NCI-H1436 treated with DMSO at 0.1 percent for 48 hours (cell line): ENCODE measurements at regions not wholly inside any gene's neighbourhood (a gene's known extent, or its start where the extent isn't known, plus 50 kb on each side); places are given as distances from the start of the nearest gene placed in this dataset.

Experiments
- DNase-seq: peaks from one replicate; lab custom pipeline; 2025; lab: John Stamatoyannopoulos, UW

DNA sequence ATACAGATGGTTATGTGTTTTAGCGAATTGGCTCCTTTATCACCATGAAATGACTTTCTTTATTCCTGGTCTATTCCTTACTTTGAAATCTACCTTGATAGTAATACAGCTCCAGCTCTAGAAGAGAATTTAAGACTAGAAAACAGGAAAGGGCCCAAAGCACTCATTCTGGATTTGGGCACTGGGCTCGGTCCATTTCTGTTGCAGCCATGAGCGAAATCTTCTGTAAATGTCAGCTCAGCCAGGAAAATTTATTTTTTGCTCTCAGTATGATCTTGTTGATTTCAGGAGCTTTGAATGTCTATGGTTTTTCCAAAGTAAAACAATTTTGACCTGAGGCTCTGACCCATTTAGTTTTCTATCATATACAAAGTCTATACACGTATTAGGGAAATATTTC is 104.1 kb downstream of the DIRAS2 start:
- DNase-seq, result no peak

DNA sequence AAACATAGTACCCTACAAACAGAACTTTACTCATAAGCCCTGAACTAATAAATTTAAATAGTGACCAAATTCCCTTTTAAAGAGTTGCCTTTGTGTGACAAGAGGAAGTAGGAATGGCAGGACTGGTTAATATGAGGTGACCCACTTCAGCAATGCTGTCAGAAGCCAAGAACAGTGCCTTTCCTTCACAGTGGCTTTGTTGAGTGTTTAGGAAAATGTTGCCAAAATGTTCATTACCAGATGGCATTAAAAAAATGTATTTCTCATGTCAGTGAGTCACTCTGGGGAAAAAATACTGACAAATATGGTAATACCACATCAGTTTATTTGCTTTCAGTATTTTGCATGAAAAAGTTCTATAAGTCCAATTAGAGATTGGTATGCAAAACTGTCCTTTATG is 103.3 kb downstream of the DIRAS2 start:
- no peak for DNase-seq

DNA sequence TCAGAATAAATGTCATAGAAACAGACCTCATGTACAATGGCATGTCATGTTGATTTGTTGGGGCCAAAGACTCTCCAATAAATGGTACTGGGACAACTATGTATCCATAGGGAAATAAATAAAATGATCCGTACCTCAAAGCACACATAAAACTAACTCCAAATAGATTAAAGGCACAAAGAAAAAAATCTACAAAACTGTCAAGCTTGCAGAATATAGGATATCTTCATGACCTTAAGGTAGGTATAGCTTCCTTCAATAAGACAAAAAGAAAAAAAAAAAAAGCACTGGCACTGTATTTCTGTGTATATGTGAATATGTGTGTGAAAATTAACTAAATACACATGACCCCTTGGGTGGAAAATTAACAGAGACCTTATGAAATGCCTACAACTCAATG is 101.9 kb downstream of the DIRAS2 start:
- DNase-seq, result no peak

DNA sequence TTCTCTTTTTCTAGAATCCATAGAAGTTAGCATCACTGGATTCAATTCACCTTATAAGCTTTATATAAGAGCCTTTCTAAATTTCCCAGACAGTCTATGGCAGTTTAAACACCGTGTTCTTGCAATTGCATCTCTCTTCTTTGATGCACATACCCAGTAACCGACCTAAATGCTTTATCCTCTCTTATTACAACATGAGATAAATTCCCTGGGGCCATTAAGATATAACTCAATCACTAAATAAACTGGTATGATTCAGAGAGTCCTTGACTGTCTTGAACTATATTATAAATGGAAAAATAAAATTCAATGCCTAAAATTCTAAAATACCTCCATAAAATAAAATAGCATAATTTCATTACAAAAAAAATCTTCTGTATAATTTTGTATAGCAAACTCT is 98.1 kb downstream of the DIRAS2 start:
- DNase-seq, result peak; percentile 19

DNA sequence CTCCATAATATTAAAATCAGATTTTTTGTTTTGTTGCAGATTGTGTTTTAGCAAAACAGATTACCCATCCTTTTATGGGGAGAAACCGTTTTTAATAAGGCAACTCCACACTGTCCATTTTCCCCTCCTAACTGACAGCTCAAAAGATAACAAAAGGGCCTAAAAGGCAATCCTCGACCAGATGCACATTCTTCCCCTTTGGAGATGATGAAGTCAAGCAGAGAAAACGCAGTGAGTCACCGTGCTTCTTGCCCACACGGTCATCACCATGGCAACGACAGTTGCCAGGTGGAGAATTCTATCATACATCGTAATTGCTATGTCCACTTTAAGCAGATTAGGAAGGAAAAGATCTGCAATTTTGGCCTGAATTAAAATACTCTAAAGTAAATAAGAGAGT is 96.4 kb downstream of the DIRAS2 start:
- DNase-seq, result peak; percentile 88

DNA sequence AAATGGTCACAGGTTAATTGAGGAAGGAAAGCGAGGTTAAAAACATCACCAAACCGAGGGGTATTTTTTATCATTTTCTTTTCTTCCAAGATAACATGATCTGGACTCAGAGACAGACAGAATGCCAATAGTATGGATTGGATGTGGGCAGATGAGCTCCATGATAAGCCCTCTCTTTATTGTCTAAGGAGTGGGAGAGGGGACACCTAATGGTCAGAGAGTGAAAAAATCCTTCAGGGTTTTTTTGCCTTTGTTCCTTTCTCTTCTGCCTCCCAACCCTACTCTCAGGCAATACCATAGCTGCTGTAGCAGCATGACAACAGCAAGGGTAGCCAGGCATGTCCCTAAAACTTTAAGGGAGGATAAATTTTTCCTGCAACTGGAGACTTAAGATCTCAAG is 94.7 kb downstream of the DIRAS2 start:
- no peak for DNase-seq

DNA sequence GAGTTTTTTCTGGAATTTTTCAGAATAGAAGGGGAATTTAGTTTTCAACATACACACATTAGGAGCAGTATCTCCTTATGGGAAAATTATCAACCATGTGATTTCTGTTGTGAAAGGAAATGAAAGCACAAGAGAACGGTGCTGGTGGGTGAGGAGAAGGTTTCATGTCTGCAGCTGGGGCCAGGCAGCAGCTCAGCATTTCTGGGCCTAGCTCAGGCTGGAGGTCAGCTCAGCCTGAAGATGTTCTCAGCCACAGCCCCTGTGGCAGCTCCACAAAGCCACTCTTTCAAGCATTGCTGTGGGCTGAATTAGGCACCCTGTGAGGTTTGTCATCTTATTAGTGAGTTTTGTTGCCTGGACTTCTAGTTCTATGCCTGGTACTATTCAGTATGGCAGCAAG is 90.3 kb downstream of the DIRAS2 start:
- DNase-seq, result no peak

DNA sequence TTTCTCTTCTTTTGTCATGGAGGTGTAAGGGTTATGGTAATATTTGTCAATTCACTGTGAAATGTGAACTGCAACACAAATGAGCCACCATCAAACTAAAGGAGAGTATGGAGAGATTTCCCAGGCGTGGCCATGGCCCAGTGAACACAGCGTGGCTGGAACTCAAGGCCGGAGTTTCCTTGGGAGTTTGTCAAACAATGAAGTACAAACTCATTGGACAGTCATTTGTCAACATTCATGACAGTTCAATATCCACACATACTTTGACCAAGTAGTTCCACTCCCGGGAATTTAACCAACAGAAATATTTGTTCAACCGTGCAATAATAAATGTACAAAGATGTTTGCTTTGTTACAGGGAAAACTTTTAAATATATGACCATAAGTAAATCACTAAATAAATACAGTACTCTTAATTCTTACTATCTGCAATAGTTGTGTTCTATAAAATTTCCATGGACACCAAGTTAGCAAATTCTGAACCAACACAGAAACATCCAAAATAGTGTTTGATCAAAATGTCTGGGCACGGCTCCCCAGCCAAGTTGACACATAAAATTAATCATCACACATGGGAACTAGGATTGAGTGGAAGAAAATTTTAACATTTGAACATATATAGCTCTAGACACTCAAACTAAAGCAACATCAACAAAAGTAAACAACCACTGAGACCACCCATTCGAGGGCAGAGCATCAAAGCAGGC is 87.1 kb downstream of the DIRAS2 start:
- DNase-seq, result no peak

DNA sequence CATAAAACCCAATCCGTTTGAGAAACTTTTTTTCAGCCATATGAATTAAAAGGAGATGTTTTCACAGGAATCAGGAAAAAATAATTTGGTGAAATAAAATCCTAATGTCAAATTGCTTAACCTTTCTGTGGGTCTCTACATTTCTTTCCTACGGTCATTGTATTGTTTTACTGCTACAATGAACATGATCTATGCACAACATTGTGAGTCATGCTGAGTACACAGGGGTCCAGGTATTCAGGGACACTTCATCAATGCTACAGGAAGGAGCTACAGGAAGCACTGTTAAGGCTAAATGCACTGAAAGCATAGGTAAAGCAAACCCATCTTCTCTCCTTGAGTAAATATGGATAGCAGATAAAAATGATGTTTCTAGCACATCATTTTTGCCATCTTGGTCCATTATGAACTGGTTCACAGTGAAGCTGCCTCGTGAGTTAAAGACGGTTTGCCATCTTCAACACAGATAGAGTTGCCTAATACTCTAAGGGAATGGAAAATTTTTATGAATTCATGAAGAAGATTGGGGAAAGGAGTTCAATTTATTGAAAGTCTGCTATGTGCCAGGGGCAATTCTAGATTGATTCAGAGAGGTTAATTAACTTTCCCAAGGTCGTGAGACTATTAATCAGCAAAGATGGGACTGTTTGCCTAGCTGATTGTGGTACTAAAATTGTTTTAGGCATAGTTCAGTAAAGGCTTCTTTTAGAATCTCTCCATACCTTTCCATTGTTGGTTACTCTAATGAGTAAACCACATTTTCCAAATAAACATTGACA is 85.5 kb downstream of the DIRAS2 start:
- no peak for DNase-seq

DNA sequence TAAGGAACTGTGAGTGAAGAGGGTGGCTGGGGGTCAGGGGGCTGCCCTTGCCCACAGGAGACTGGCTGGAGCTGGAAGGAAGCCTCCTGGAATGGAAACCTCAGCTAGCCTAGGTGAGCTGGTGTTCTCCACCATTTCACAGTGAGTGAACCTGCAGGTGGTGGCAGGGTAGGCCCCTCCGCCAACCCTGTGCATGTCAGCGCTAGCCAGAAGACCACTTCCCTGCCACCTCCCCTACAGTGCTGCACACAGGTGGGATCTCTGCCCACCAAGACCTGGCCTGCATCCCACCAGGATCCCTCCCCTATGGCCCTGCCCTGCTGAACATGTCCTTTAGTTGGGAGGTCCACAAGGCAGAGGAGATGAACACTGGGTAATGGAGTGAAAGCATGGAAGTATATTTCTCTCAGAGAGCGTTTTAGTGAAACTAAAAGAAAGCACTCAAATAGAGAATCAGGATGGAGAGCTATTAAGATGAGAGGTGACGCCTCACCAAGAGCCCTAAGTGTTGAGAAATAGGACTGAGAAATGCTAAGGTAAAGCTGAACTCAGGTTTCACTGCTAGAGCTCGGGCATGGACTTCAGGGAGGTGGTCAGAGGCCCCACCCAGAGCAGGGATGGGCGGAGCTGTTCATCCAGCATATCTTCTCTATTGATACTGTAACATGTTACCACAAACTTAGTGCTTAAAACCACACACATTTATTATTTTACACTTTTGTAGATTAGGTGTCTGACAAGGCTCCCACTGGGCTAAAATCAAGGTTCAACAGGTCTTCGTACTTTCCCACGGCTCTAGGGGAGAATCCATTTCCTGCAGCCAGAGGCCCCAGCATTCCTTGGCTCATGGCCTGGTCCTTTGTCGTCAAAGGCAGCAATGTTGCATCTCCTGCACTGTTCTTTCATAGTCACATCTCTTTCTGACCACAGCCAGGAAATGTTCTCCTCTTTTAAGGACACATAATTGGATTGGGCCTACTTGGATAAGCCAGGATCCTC is 83.2 kb downstream of the DIRAS2 start:
- no peak for DNase-seq
